ENCODE measurements at regions not wholly inside any gene's neighbourhood (a gene's known extent, or its start where the extent isn't known, plus 50 kb on each side); places are given as distances from the start of the nearest gene placed in this dataset.
"Not testable (repeated sequence)": the region's sequence is repeated elsewhere in the genome, so short reads cannot be mapped to it uniquely, and the experiment has no call there.

DNA sequence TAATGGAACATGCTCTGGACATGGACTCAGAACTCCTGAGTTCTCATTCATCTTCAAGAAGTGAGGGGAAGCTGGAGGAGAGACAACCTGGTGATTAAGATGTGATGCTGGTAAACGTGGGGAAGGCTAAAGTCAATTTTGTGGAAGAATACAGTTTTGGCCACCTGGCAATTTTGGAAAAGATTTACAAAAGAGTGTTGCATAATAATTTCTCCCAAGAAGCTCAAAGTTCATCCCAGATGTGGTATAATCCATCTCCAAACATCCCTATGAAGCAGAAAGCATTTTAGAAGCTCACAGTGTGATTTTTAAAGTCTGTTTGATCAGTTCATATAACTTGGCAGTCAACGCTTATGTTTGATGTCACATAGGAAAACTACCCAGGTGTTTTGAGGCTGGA is 208.7 kb downstream of the LMX1A start:
- no peak for DNase-seq (ENCODE audit: low read depth)

DNA sequence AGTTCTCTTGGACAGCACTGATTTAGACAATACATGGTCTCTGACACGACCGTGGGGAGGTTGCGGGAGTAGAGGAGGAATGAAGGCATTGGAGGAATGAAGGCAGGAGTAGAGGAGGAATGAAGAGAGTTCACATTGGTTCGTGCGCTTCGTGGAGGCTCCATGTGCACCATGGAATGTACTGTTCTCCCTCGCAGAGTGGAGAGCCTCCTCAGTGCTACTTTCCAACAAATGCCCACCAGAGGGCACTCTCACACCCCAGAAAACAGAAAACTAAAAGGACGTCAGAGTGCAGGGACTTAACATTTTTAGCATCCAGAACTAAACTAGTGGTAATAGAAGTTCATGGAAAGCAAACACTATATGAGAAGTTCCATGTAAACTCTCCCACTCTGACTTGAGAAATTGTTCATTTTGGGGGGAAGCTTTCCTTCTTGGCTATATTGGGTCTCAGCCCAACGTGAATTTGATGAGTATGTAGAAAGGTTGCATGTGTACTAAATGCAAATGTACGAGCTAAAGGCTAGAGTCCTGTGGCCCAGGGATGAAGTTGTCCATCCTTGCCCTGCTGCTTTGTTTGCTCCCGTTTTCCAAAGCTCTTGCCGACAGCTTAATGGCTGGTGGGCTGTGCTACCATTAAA is 211.6 kb downstream of the LMX1A start:
- DNase-seq (ENCODE audit: low read depth): peak; percentile 47

DNA sequence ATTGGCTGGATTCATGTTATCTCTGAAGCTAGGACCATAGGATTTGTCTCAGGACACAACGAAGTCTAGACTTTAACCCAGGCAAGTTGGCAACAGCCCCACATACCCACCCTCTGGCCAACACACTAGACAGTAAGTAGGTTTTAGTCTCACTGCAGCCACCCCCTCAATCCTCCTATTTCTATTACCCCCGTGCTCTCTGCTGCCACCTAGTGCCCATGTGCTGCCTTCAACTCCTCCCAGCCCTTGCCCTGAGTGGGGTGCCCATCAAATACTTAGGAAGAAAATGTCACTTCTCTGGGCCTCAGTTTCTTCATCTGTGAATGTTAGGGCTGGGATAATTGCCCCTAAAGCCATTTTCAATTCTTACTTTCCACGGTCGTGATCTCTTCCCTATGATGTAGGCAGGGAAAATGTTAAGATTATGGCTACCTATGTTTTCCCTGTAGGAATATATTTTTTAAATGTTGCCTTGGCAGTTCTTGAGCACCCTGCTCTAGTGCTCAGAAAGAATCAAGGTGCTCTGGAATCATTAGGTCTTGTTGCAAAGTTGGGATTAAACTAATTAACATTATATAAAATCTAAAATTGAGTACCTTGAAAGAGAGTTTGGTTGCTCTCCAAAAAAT is 213.0 kb downstream of the LMX1A start:
- no peak for DNase-seq (ENCODE audit: low read depth)

DNA sequence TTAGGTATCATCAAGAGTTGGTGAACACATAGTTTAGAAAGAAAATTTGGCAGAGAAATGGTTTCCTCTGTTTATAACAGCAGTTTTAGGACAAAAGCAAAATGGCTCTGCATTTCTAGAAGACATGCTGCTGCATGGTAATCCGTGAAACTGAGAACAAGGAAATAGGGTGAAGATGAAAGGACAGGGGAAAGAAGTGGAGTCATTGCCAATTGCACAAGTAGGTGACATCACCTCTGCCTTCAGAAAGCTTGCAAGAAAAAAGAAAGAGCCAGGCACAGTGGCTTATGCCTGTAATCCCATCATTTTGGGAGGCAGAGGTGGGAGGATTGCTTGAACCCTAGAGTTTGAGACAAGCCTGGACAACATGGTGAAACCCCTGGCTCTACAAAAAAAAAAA is 217.6 kb downstream of the LMX1A start:
- DNase-seq (ENCODE audit: low read depth): no peak

DNA sequence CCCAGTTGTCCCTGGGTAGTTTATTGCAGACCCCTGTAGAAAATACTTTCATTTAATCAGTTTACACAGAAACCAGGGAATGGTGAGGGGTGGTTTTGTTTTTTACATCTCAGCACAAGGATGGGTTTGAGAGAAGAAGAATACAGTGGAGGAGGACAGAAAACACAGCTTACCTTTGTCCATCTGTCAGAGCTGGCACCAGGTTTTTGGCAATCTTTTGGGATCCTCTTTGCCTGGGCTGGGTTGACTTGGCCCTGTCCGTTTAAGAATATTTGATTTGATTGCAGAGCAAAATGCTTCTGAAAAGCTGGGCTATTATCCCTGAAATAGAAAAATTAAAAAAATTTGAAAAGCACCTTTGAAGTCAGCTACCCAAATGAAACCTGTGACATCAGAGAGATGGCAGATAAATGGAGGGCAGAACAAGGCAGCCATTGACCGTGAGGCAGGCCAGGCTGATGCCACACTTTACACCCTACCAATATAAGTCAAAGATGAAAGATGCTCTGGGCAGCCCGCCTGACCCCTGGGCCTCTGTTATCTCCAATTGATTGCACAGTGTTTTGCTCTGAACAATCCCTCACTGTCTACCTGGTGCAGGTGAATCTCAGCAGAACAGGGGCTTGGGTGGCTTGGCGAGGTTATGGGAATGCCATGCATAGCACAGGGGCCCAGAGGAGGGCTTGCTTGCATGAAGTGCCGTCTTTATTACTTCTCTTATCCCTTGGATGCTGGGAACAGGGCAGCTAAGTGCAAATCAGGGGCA is 218.8 kb downstream of the LMX1A start:
- DNase-seq (ENCODE audit: low read depth): no peak

DNA sequence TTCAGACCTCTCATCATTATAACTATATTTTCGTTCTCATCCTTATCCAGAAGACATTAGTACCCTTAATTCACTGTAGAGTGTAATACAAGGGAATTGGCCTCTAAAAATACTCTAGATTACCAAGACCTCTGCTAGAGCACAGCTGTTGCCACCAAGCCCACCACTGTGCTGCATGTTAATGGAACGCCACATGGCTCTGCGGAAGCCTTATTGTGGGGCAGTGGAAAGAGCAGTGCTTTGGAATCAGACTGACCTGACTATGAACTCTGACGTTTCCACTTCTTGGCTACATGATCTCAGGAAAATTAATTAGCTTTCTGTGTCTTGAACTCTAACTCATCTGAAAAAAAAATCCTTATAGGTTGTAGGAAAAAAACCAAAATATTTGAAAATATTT is 222.1 kb downstream of the LMX1A start:
- DNase-seq (ENCODE audit: low read depth): no peak

DNA sequence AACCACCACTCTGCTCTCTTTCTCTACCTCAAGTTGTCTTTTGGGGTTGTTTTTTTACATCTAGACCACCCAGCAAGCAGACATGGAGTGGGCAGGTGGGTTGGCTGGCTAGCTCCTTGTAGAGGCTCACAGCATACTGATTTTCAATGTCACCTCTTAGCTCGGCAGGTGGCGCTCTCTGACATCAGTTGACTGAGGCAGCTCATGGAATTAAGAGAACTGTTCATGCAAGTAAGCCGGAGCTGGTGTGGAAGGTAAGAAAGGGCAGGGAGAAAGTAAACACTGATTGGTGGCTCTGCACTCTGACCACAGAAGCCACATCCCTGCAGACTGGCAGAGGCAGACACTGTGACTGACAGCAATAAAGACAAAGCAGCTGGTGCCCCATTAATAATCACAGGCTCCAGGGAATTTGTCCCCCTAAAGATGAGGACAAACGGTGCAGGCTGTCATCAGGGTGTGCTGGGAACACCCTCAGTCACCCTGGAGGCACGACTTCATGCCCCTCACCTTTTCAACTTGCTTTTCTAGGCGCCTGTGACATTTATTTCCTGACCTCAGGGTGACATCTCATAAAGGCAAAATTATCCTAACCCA is 226.8 kb downstream of the LMX1A start:
- DNase-seq (ENCODE audit: low read depth): no peak

DNA sequence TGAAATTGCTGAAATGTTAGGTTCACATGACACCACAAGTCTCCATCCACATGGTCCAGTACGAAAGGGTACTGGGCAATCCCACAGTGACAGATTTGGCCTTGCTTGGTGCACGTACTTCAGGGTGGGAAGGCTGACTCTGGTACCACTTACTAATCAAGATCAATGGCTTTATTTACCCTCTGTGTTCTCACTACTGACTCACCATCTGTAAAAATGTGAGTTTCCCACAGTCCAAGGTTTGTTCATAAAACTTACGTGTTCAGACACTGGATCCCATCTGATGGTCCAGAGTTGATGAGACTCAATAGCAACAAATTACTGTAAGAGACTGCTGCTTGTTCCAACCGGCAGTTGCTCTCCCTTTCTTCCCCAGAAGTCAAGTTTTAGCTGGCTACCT is 231.7 kb downstream of the LMX1A start:
- DNase-seq (ENCODE audit: low read depth): no peak

DNA sequence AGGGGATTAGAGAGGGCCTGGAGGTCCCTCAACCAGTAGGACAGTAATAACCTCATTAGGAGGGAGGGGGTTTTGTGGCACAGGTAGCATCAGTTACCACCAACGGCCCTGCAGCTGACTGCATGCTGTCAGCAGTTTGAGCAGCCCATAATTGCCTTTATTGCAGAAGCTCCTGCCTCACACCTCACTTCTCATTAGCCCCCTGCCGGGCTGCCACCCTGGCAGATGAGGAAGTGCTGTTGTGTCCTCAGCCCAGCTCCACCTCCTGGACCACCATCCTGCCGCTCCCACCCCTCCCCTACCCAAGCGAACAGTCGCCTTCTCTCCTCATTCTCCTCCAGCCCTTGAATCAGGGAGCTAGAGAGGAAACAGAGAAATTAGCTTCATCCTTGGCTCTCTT is 237.4 kb downstream of the LMX1A start:
- DNase-seq (ENCODE audit: low read depth): no peak

DNA sequence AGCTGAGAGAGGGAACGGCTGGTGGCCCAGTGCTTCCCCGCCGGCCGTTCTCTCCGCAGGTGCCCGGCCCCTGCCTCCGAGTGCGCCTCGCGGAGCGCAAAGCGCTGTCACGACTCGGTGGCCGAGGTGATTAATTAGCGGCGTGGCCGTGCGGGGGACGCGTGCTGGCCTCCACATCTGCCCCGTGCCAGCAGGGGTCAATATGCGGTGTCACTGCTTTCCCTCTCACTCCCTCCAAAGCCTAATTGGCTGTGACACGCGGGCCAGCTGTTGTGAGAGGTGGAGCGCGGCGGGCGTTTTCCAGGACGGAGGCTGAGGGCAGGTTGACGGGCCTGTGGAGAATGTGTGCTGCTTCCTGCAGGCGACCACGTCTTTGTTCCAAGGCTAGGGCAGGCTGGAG is 239.0 kb downstream of the LMX1A start:
- no peak for DNase-seq (ENCODE audit: low read depth)

DNA sequence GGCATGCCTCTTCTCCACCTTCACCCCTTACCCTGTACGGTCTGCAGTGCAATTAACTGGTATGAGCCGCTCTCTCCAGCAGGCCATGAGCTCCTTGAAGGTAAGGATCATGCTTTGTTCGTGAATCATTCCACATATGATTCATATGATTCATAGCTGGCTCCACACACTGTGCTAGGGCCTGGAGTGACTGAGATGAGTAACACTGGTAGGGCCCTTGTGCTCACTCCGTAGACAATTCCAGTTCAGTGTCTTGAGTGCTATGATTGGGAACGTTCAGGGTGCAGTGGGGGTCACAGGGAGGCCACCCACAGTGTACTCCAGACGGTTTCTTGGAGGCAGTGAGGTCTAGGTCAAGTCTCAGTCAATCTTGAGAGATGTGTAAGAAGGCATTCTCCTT is 239.8 kb downstream of the LMX1A start:
- no peak for DNase-seq (ENCODE audit: low read depth)

DNA sequence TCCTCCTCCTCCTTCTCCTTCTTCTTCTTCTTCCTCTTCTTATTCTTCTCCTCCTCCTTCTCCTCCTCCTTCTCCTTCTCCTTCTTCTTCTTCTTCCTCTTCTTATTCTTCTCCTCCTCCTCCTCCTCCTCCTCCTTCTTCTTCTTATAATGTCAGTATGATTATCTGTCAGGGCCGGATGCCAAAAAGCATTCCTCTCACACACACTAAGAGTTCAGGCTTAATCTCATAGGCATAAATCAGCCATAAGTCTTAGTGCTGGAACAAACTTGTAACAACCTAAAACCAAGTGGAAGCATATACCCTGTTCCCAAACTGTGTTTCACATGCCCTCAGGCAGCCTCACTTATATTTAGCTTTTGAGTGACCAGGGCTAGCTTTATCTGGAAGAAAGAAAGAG is 240.3 kb downstream of the LMX1A start:
- no peak for DNase-seq (ENCODE audit: low read depth)

DNA sequence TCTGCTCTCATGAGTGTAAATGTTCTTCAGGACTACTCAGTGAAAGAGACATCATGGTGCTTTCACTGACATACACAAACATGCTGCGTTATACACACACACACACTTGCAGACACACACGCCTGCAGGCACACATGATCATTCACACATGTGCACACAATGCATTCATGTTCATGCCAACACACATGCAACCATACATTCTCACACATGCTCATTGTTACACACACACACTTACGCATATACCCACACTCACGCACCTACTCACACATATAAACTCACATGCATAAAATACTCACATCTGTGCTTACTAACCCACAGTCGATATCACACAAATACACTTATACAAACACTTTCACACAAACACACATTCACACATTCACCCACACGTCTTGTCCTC is 241.6 kb downstream of the LMX1A start:
- DNase-seq (ENCODE audit: low read depth): no peak

DNA sequence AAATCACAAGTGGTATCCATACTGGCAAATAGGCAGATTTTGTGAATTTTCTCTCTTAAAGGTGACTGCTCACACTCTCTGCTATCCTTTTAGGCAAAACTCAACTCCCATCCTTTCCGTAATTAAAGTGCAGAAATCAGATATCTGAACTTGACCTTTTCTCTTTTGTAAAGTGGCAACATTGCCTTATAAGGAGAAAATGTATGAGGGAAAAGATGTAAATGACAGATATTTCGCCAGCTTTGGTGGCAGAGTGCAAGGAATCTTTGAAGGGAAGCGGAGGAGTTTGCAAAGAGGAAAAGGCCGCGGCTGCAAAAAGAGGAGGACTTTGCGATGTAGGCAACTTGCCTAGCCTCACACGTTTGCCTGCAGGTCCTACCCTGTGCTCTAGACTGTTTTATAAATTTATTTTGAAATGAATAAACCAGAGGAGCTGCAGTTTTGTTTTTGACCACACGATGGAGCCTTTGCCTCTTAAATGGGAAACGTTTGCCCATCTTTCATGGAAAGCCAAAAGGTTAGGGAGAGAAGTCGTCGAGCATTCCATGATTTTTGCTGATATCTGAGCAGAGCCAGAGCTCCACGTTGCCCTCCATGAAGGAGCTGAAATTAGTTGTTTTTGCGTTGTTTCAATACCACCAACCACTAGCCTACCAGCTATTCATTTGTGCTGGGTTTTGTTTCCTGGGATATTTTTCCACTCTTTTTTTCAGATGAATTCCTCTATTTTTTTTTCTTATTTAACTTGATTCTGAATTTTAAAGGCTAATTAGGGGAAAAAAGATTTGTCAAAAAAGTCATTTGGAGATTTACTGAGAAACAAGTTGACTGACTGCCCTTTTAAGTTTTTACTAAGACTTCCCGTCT is 242.3 kb downstream of the LMX1A start:
- DNase-seq (ENCODE audit: low read depth): peak; percentile 11

DNA sequence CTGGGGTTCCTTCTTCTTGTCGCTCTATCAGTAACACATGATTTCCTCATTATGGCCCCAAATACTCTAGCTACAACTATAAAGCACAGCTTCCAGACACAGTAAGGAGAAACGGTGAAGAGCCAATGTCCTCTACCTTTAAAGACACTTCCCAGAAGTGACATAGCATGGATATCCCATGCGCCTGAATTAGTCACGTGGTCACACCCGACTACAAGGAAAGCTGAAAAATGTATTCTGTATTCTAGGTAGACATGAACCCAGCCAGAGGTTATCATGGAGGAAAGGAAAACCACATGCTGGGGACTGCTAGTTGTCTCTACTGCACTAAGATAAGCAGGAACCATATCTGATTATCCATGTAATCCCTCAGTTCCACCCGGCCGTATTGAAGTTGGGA is 244.3 kb downstream of the LMX1A start:
- no peak for DNase-seq (ENCODE audit: low read depth)

DNA sequence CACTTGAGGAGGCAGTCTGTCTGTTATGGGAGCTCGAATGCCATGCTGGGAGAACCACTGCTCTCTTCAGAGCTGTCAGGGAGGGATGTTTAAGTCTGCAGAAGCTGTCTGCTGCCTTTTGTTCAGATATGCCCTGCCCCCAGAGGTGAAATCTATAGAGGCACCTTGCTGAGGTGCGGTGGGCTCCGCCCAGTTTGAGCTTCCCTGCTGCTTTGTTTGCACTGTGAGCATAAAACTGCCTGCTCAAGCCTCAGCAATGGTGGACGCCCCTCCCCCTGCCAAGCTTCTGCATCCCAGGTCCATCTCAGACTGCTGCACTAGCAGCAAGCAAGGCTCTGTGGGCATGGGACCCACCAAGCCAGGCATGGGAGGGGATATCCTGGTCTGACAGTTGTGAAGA is 247.5 kb downstream of the LMX1A start:
- DNase-seq (ENCODE audit: low read depth): no peak

DNA sequence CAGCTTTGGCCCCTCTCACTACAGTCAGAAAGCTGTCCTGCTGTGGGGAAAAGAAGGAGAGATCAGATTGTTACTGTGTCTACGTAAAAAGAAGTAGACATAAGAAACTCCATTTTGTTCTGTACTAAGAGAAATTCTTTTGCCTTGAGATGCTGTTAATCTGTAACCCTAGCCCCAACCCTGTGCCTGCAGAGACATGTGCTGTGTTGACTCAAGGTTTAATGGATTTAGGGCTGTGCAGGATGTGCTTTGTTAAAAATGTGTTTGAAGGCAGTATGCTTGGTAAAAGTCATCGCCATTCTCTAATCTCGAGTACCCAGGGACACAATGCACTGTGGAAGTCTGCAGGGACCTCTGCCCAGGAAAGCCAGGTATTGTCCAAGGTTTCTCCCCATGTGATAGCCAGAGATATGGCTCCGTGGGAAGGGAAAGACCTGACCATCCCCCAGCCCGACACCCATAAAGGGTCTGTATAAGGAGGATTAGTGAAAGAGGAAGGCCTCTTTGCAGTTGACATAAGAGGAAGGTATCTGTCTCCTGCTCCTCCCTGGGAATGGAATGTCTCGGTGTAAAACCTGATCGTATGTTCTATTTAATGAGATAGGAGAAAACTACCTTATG is 263.9 kb downstream of the LMX1A start:
- DNase-seq (ENCODE audit: low read depth): not testable (repeated sequence)

DNA sequence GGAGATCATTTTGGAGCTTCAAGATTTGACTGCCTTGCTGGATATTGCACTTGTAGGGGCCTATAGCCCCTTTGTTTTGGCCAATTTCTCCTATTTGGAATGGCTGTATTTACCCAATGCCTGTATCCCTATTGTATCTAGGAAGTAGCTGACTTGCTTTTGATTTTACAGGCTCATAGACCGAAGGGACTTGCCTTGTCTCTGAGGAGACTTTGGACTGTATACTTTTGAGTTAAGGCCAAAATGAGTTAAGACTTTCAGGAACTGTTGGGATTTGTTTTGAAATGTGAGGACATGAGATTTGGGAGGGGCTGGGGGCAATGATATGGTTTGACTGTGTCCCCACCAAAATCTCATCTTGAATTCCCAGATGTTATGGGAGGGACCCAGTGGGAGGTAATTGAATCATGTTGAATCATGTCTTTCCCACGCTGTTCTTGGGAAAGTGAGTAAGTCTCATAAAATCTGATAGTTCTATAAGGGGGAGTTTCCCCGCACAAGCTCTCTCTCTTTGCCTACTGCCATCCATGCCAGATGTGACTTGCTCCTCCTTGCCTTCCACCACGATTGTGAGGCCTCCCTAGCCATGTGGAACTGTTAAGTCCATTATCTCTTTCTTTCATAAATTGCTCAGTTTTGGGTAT is 276.1 kb downstream of the LMX1A start:
- DNase-seq (ENCODE audit: low read depth): no peak

DNA sequence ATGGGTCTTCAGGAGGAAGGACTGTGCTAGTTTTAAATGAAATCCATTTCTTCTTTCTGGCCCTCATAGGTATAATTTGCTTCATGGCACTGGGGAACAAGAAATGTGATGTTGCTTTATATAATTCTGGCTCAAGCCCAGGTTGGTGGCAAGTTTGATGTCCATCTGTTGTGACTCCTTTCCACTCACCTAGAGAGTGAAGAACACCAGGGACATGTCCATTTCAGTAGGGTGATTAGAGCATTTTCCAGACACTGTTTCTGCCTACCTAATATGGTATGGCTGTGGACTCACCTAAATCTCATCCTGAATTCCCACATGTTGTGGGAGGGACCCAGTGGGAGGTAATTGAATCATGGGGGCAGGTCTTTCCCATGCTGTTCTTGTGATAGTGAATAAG is 278.1 kb downstream of the LMX1A start:
- no peak for DNase-seq (ENCODE audit: low read depth)

DNA sequence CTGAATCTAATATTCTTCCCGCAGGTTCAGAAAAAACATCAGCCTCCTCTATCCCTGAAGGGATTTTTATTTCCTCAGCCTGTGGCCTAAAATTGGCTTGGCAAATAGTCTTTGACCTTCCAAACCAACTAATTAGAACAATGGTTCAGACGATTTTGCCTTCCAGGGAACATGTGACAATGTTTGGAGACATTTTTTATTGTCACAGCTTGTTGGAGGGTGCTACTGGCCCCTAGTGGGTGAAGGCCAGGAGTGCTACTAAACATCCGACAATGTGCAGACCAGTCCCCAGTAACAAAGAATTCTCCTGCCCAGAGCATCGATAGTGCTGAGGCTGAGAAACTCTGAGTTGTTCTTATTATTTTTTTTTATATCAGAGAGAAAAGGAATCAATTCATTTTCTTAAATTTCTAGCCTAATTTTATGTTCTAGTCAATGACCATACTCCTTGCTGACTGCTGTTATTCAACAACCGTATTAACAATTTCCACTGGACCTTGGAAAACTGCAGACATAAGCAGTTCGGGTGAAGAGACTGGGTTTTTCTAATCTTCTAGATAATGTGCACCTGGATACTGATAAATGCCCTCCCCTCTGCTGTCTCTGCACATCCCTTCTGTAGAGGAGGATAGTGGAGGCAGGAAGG is 280.7 kb downstream of the LMX1A start:
- DNase-seq (ENCODE audit: low read depth): no peak

Data from forelimb muscle (tissue), 1 donor.